ENCODE measurements at regions not wholly inside any gene's neighbourhood (a gene's known extent, or its start where the extent isn't known, plus 50 kb on each side); places are given as distances from the start of the nearest gene placed in this dataset.
"Not testable (repeated sequence)": the region's sequence is repeated elsewhere in the genome, so short reads cannot be mapped to it uniquely, and the experiment has no call there.

DNA sequence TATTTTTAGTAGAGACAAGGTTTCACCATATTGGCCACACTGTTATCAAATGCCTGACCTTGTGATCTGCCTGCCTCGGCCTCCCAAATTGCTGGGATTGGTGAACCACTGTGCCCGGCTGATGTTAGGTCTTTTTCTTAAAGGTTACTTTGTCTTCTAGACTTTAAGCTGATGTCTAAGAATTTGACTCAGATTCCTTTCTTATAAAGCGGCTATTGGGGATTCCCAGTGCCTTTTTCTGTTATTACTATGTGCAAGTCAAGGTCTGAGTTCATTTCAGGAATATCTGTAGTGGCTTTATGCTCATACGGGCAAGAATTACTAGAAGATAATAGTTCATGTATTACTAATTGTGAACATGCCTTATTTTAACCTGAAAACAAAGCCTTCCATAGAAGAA lies 102.8 kb downstream of the LAT start:
- not testable (repeated sequence) for DNase-seq

DNA sequence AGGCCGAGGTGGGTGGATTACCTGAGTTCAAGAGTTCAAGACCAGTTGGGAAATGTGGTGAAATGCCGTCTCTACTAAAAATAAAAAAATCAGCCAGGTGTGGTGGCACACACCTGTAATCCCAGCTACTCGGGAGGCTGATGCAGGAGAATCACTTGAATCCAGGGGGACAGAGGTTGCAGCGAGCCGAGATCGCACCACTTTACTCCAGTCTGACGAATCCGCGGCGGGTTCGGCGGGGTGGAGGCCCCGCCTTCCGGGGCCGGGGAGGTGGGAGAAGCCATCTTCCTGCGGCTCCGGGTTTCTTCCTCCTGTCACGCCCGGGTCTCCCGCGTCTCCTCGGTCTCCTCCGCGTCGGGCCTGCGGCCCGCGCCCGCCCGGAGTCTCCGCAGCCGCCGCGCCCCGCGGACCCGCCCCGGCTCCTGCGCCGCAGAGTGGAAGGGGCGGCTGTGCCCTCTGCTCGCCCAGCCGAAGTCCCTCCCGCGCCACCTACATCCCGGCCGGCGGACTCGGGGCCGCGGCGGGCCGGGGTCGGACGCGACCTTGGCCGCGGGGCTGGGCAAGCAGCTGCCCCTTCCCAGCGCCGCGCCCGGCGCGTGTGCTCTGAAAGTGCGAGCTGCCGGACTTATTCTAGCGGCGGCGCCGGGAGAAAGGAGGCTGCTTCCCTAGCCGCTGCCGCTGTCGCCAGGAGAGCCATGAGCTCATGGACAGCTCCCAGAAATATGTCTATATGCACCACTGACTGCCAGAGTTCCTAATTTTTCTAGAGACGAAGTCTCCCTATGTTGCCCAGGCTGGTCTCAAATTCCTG lies 97.2 kb downstream of the LAT start:
- DNase-seq = not testable (repeated sequence)

DNA sequence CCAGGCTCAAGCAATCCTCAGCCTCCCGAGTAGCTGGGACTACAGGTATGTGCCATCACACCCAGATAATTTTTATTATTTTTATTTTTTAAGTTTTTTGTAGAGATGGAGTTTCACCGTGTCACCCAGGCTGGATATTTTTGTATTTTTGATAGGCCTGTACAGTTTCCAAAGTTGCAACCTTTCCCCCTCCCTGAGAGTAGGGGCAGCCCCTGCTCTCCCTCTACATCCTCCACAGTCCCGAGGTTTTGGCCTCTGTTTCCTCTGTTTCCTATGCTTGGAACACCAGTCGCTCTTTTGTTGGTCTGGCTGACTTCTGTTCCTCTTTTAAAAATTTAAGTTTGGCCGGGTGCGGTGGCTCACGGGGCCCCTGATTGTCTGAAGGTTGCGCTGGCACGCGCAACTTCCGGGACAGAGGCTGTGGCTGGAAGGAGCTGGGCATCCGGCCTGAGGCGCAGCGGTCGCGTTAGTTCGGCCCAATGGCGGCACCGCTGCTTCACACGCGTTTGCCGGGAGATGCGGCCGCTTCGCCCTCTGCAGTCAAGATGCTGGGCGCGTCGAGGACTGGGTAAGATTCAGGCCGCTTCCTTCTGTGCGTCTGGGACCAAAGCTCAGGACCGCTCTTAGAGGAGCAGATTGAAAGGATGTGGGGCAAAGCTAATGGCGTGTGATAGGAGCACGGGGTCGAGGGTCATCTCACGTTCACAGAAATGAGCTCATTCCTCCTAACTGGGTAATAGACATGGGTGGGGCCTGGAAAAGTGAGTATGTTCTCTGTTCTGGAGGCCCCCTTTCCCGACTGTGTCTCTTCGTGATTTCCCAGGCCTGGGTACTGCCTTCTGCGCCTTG lies 89.9 kb downstream of the LAT start:
- not testable (repeated sequence) for DNase-seq

DNA sequence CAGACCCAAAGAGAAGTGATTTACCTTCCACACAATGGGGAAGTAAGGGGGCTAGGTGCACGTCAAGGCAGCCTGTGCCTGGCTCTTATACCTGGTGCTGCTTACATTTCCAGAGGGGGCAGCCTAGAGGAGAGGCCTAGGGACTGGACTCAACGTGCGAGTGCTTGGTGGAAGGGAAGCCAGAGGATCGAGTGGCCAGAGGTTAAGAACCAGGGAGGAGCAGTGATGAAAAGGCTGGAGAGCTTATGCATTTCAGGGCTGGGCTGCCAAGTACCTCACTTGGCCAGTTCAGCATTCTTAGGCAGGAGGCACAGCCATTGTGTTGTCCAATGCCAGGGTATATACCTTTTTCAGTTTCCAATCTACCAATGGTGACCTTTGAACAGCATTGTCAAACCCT lies 77.4 kb downstream of the LAT start:
- DNase-seq = not testable (repeated sequence)

DNA sequence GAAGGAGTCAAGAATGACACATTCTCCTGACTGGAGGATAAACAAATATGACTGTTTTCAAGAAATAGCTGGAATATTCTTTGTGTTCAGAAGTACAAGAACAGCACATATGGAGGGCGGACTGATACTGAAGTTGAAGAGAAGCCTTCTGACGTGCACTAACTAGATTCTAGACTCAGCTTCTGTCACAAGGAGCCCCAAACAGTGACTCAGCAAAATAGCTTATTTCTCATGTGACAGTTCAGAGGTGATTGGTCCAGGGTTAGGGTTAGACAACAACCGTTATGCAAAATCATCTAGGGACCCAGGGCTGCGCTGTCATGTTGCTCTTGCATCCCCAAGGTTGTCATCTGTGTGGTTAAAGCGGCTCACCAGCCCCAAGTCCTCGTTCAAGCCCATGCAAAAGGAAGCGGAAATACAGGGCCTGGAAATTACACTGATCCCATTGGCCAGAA lies 76.6 kb downstream of the LAT start:
- not testable (repeated sequence) for DNase-seq

DNA sequence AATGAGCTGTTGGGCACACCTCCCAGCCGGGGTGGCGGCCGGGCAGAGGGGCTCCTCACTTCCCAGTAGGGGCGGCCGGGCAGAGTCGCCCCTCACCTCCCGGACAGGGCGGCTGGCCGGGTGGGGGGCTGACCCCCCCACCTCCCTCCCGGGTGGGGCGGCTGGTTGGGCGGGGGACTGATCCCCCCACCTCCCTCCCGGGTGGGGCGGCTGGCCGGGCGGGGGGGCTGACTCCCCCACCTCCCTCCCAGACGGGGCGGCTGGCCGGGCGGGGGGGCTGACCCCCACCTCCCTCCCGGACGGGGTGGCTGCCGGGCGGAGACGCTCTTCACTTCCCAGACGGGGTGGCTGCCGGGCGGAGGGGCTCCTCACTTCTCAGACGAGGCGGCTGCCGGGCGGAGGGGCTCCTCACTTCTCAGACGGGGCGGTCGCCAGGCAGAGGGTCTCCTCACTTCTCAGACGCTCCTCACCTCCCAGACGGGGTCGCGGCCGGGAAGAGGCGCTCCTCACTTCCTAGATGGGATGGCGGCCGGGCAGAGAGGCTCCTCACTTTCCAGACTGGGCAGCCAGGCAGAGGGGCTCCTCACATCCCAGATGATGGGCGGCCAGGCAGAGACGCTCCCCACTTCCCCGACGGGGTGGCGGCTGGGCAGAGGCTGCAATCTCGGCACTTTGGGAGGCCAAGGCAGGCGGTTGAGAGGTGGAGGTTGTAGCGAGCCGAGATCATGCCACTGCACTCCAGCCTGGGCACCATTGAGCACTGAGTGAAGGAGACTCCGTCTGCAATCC lies 75.4 kb downstream of the LAT start:
- not testable (repeated sequence) for DNase-seq

DNA sequence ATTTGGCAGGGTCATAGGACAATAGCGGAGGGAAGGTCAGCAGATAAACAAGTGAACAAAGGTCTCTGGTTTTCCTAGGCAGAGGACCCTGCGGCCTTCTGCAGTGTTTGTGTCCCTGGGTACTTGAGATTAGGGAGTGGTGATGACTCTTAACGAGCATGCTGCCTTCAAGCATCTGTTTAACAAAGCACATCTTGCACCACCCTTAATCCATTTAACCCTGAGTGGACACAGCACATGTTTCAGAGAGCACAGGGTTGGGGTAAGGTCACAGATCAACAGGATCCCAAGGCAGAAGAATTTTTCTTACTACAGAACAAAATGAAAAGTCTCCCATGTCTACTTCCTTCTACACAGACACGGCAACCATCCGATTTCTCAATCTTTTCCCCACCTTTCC lies 74.7 kb downstream of the LAT start:
- not testable (repeated sequence) for DNase-seq

Data from GF-D8 (cell line).